ENCODE measurements at regions not wholly inside any gene's neighbourhood (a gene's known extent, or its start where the extent isn't known, plus 50 kb on each side); places are given as distances from the start of the nearest gene placed in this dataset.

- H3K36me3 ChIP-seq = no peaks in the 10 kb centered on the region
- no peak for ATAC-seq (ENCODE audit: insufficient number of reproducible peaks, low FRiP score, low read depth)
- no peak overlapping the region for H3K4me3 ChIP-seq
- no peaks in the 10 kb centered on the region for H3K27me3 ChIP-seq (replicated peaks; ENCODE audit: insufficient read depth)
- no peaks in the 10 kb centered on the region for H3K9me3 ChIP-seq
- TF ChIP-seq CTCF (IDR thresholded peaks at IDR 0.05) = no peak
- no peak for DNase-seq (ENCODE audit: low spot score)
- no peak overlapping the region for H3K27ac ChIP-seq
- H3K4me1 ChIP-seq (ENCODE audit: control insufficient read depth in 1 of 2, low read depth in 2 of 2) = no peaks in the 10 kb centered on the region
Measured at GRCh38 chr1:81351864-81352263, 448.9 kb upstream of the ADGRL2 start.

GRCh38 chr1:81349194-81349965, 451.4 kb upstream of the ADGRL2 start:
- no peak overlapping the region for H3K27ac ChIP-seq
- H3K27me3 ChIP-seq (replicated peaks; ENCODE audit: insufficient read depth) = no peaks in the 10 kb centered on the region
- H3K4me3 ChIP-seq = no peak overlapping the region
- H3K36me3 ChIP-seq = no peaks in the 10 kb centered on the region
- ATAC-seq (ENCODE audit: insufficient number of reproducible peaks, low FRiP score, low read depth) (no peak), DNase-seq (ENCODE audit: low spot score) (no peak)
- TF ChIP-seq CTCF (IDR thresholded peaks at IDR 0.05) = no peak
- no peaks in the 10 kb centered on the region for H3K9me3 ChIP-seq
- no peaks in the 10 kb centered on the region for H3K4me1 ChIP-seq (ENCODE audit: control insufficient read depth in 1 of 2, low read depth in 2 of 2)

DNA sequence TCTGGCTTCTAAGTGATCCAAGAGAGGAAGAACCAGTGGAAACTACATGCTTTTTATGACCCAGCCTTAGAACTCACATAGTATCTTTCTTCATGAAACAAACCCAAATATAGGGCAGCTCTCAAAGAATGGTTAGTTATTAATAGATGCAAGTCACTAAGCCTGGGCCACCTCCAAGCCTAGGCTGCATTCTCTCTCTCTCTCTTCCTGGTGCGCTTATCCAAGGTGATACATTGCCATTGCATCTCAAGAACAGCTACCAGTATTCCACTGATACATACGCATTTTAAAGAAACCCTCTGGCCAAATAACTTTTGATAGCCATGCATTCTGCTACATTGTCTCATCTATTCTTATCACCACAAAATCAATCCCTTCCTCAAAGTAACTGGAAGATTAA, 455.6 kb upstream of the ADGRL2 start:
- Histone ChIP-seq H3K27ac (no peak overlapping the region), H3K4me1 (ENCODE audit: control insufficient read depth in 1 of 2, low read depth in 2 of 2) (peaks cover 7 to 9% of the 10 kb centered on the region in 2 donors), H3K4me3 (no peak overlapping the region), H3K9me3 (no peaks in the 10 kb centered on the region), H3K27me3 (replicated peaks; ENCODE audit: insufficient read depth) (no peaks in the 10 kb centered on the region), H3K36me3 (no peaks in the 10 kb centered on the region)
- DNase-seq (ENCODE audit: low spot score) = no peak
- ATAC-seq (ENCODE audit: insufficient number of reproducible peaks, low FRiP score, low read depth) = no peak
- no peak for TF ChIP-seq CTCF (IDR thresholded peaks at IDR 0.05)

GRCh38 chr1:81340239-81340638, 460.5 kb upstream of the ADGRL2 start:
- Histone ChIP-seq H3K4me3 (no peak overlapping the region), H3K36me3 (no peaks in the 10 kb centered on the region), H3K27ac (no peak overlapping the region), H3K9me3 (no peaks in the 10 kb centered on the region), H3K27me3 (replicated peaks; ENCODE audit: insufficient read depth) (no peaks in the 10 kb centered on the region), H3K4me1 (ENCODE audit: control insufficient read depth in 1 of 2, low read depth in 2 of 2) (peaks cover 7 to 9% of the 10 kb centered on the region in 2 donors)
- no peak for TF ChIP-seq CTCF (IDR thresholded peaks at IDR 0.05)
- ATAC-seq (ENCODE audit: insufficient number of reproducible peaks, low FRiP score, low read depth) = no peak
- no peak for DNase-seq (ENCODE audit: low spot score)

- ATAC-seq (ENCODE audit: insufficient number of reproducible peaks, low FRiP score, low read depth) (no peak), DNase-seq (ENCODE audit: low spot score) (no peak)
- Histone ChIP-seq H3K4me1 (ENCODE audit: control insufficient read depth in 1 of 2, low read depth in 2 of 2) (peaks cover 7 to 9% of the 10 kb centered on the region in 2 donors), H3K27me3 (replicated peaks; ENCODE audit: insufficient read depth) (no peaks in the 10 kb centered on the region), H3K36me3 (no peaks in the 10 kb centered on the region), H3K27ac (no peak overlapping the region), H3K4me3 (no peak overlapping the region), H3K9me3 (no peaks in the 10 kb centered on the region)
- no peak for TF ChIP-seq CTCF (IDR thresholded peaks at IDR 0.05)
Measured at GRCh38 chr1:81337226-81337625, 463.5 kb upstream of the ADGRL2 start.
